ENCODE measurements at regions not wholly inside any gene's neighbourhood (a gene's known extent, or its start where the extent isn't known, plus 50 kb on each side); places are given as distances from the start of the nearest gene placed in this dataset.

- no peak overlapping the region for H3K27ac ChIP-seq (ENCODE audit: low read depth, low read length)
- H3K4me3 ChIP-seq (ENCODE audit: low read length), result no peak overlapping the region
- H3K4me1 ChIP-seq (ENCODE audit: control insufficient read depth, low read length), result no peaks in the 10 kb centered on the region
- TF ChIP-seq CTCF (IDR thresholded peaks at IDR 0.05; ENCODE audit: low read depth, low read length, poor library complexity, severe bottlenecking) (no peak), EZH2phosphoT487 (IDR thresholded peaks at IDR 0.05; ENCODE audit: borderline replicate concordance, low read length) (no peak)
- no peaks in the 10 kb centered on the region for H3K79me2 ChIP-seq (ENCODE audit: control insufficient read depth, low read length)
- no peaks in the 10 kb centered on the region for H3K36me3 ChIP-seq (ENCODE audit: control insufficient read depth, low read length)
- no peak overlapping the region for H3K4me2 ChIP-seq (ENCODE audit: low read length)
- no peaks in the 10 kb centered on the region for H4K20me1 ChIP-seq (ENCODE audit: control insufficient read depth, insufficient read depth, low read depth, low read length)
- no peaks in the 10 kb centered on the region for H3K9me3 ChIP-seq (ENCODE audit: control insufficient read depth, insufficient read depth, low read length)
- H3F3A ChIP-seq (ENCODE audit: control insufficient read depth, insufficient read depth), result no peaks in the 10 kb centered on the region
- no peaks in the 10 kb centered on the region for H3K9me2 ChIP-seq (replicated peaks; ENCODE audit: control insufficient read depth, low read length)
- H3K27me3 ChIP-seq (ENCODE audit: control insufficient read depth, low read length), result no peaks in the 10 kb centered on the region
Measured at GRCh38 chr3:137259089-137259488, 301.3 kb downstream of the IL20RB start.

- TF ChIP-seq EZH2phosphoT487 (IDR thresholded peaks at IDR 0.05; ENCODE audit: borderline replicate concordance, low read length), result no peak
- TF ChIP-seq CTCF (IDR thresholded peaks at IDR 0.05; ENCODE audit: low read depth, low read length, poor library complexity, severe bottlenecking), result no peak
- H3K4me2 ChIP-seq (ENCODE audit: low read length), result no peak overlapping the region
- H3K36me3 ChIP-seq (ENCODE audit: control insufficient read depth, low read length), result no peaks in the 10 kb centered on the region
- H3K4me3 ChIP-seq (ENCODE audit: low read length), result no peak overlapping the region
- no peaks in the 10 kb centered on the region for H4K20me1 ChIP-seq (ENCODE audit: control insufficient read depth, insufficient read depth, low read depth, low read length)
- H3K4me1 ChIP-seq (ENCODE audit: control insufficient read depth, low read length), result no peaks in the 10 kb centered on the region
- H3K9me3 ChIP-seq (ENCODE audit: control insufficient read depth, insufficient read depth, low read length), result no peaks in the 10 kb centered on the region
- H3K79me2 ChIP-seq (ENCODE audit: control insufficient read depth, low read length), result no peaks in the 10 kb centered on the region
- H3K27ac ChIP-seq (ENCODE audit: low read depth, low read length), result no peak overlapping the region
- H3K27me3 ChIP-seq (ENCODE audit: control insufficient read depth, low read length), result no peaks in the 10 kb centered on the region
- no peaks in the 10 kb centered on the region for H3F3A ChIP-seq (ENCODE audit: control insufficient read depth, insufficient read depth)
- H3K9me2 ChIP-seq (replicated peaks; ENCODE audit: control insufficient read depth, low read length), result no peaks in the 10 kb centered on the region
Measured at GRCh38 chr3:137259701-137260100, 301.9 kb downstream of the IL20RB start.

- Histone ChIP-seq H3K4me3 (ENCODE audit: low read length) (no peak overlapping the region), H3K79me2 (ENCODE audit: control insufficient read depth, low read length) (no peaks in the 10 kb centered on the region), H3K4me2 (ENCODE audit: low read length) (no peak overlapping the region), H3F3A (ENCODE audit: control insufficient read depth, insufficient read depth) (no peaks in the 10 kb centered on the region), H3K27ac (ENCODE audit: low read depth, low read length) (no peak overlapping the region), H3K9me3 (ENCODE audit: control insufficient read depth, insufficient read depth, low read length) (no peaks in the 10 kb centered on the region), H3K36me3 (ENCODE audit: control insufficient read depth, low read length) (no peaks in the 10 kb centered on the region), H3K27me3 (ENCODE audit: control insufficient read depth, low read length) (no peaks in the 10 kb centered on the region), H3K4me1 (ENCODE audit: control insufficient read depth, low read length) (no peaks in the 10 kb centered on the region), H3K9me2 (replicated peaks; ENCODE audit: control insufficient read depth, low read length) (no peaks in the 10 kb centered on the region), H4K20me1 (ENCODE audit: control insufficient read depth, insufficient read depth, low read depth, low read length) (no peaks in the 10 kb centered on the region)
- no peak for TF ChIP-seq EZH2phosphoT487 (IDR thresholded peaks at IDR 0.05; ENCODE audit: borderline replicate concordance, low read length)
- no peak for TF ChIP-seq CTCF (IDR thresholded peaks at IDR 0.05; ENCODE audit: low read depth, low read length, poor library complexity, severe bottlenecking)
Measured at GRCh38 chr3:137264071-137264820, 306.5 kb downstream of the IL20RB start.

All from DOHH2 (cell line).